HL-60 (cell line): ENCODE measurements at regions not wholly inside any gene's neighbourhood (a gene's known extent, or its start where the extent isn't known, plus 50 kb on each side); places are given as distances from the start of the nearest gene placed in this dataset.

ENCODE experiments used
- DNase-seq, 2 experiments: peaks; one replicate each; pipeline ENCODE4 v3.0.0-alpha.2; 2010 to 2020; ENCODE audit warnings: low read depth in 1 of 2, low spot score in 1 of 2
- H3K27ac ChIP-seq: fragments of 250-450 bp; sonication (Bioruptor Pico); replicated peaks from 2 replicates; pipeline ENCODE4 v1.5.1; 2020; ENCODE audit warnings: mild to moderate bottlenecking, moderate library complexity
- H3K27me3 ChIP-seq: fragments of 250-450 bp; sonication (Bioruptor Pico); 2 replicates; pipeline ENCODE4 v1.5.1; 2021; ENCODE audit warnings: mild to moderate bottlenecking, moderate library complexity; ENCODE audit not compliant: insufficient read depth, poor library complexity, severe bottlenecking
- H3K4me3 ChIP-seq: replicated peaks from 2 replicates; pipeline ENCODE4 v1.5.1; 2011; ENCODE audit warnings: mild to moderate bottlenecking, control low read depth, low read length; ENCODE audit not compliant: insufficient read depth
- CTCF ChIP-seq: IDR thresholded peaks from one replicate; pipeline ENCODE4 v1.5.1; 2011; ENCODE audit warnings: low read length, control low read depth, inconsistent platforms; ENCODE audit not compliant: insufficient read depth
- GABPA ChIP-seq: IDR thresholded peaks from 2 replicates; pipeline ENCODE4 v1.6.1; 2012; ENCODE audit warnings: low read depth
- POLR2AphosphoS5 ChIP-seq: IDR thresholded peaks from 2 replicates; pipeline ENCODE4 v1.6.1; 2012; ENCODE audit warnings: low read depth
- REST ChIP-seq: IDR thresholded peaks from 2 replicates; pipeline ENCODE4 v1.6.1; 2012; ENCODE audit warnings: low read depth; ENCODE audit not compliant: insufficient replicate concordance
- SPI1 ChIP-seq: IDR thresholded peaks from 2 replicates; pipeline ENCODE4 v1.6.1; 2012; ENCODE audit warnings: low read depth, mild to moderate bottlenecking, borderline replicate concordance

DNA sequence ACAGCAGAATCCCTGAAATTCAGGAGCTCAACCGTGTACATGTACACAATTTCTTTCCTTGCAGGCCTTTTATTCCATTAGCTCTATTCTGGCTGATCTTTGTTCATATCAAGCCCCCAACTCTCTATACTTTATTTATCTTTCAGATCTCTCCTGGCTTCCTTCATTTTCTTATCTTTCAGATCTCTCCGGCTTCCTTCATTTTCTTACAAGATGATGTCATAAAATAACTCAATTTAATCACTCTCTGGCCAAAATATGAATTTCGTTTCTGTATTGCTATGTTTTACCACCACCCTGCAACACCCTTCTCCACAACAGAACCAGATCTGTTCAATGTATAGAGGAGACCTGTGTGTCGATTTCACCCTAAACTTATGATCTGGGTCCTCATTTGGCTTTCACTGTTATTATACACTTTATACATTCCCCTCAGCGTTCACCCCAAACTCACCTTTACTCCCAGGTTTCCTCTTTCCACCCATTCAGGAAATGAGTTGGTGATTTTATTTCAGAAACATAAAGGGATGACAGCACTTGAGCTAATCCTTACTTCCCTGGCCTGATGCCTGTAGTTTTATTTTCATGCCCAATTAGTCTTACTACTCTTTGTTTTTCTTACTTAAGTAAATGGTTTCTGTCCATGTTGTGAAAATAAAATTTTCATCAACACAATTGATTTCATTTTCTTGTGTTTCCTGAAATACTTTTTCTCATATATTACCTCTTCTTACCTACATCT is 195.5 kb downstream of the BCHE start:
- no peak for TF ChIP-seq REST
- TF ChIP-seq SPI1: no peak
- TF ChIP-seq POLR2AphosphoS5: no peak
- no peak for TF ChIP-seq CTCF
- no peak for TF ChIP-seq GABPA

DNA sequence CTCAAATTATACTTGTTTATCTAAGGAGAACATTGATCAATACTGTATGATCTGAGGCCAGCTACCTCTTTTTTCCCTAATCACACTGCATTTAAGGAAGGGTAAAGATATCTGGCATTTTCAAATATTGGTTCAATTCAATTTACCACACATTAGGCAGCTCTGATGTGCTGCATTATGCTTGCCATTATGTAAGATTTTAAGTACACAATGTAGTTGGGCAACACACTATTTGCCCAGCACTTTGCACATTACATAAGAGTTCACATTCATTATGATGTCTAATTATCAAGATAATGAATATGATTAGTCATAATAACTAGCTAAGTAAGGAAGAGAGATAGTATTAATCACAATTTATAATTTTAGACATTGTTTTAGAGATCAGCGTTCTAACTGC is 196.3 kb downstream of the BCHE start:
- Histone ChIP-seq H3K4me3 (no peak overlapping the region), H3K27me3 (no peaks in the 10 kb centered on the region), H3K27ac (no peak overlapping the region)
- DNase-seq: no peak
- TF ChIP-seq SPI1 (no peak), GABPA (no peak), CTCF (no peak), REST (no peak), POLR2AphosphoS5 (no peak)

More for the DNA sequence above, 195.5 kb downstream of the BCHE start:
- Histone ChIP-seq H3K4me3 (no peak overlapping the region), H3K27ac (no peak overlapping the region), H3K27me3 (no peaks in the 10 kb centered on the region)
- no peak for DNase-seq

- no peak overlapping the region for H3K4me3 ChIP-seq
- H3K27ac ChIP-seq: no peak overlapping the region
- no peak for DNase-seq
- TF ChIP-seq SPI1 (no peak), CTCF (no peak), POLR2AphosphoS5 (no peak), REST (no peak), GABPA (no peak)
- H3K27me3 ChIP-seq: no peaks in the 10 kb centered on the region
Measured at GRCh38 chr3:165640031-165640430, 197.2 kb downstream of the BCHE start.
